DMS153 (cell line): ENCODE measurements at regions not wholly inside any gene's neighbourhood (a gene's known extent, or its start where the extent isn't known, plus 50 kb on each side); places are given as distances from the start of the nearest gene placed in this dataset.

Experiments used
- DNase-seq: peaks from one replicate; lab custom pipeline; 2025; lab: John Stamatoyannopoulos, UW

GRCh38 chr5:20555034-20555433 lies 567.0 kb upstream of the CDH18 start:
- DNase-seq, result no peak

DNA sequence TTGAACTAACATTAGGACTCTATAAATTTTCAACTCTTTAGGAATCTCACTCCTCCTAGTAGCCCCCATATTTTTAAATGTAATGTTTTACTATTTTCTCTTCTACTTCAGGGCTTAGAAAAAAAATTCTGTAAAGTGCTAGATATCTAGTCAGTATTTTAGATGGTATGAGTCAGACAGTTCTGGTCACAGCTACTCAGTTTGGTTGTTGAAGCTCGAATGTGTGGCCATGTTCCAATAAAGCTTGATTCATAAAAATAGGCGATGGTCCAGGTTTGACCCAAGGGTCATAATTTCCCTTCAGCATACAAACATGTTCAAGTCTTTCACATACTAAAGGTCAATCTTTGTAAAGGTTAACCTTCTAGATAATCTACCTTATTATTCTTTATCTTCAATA lies 566.0 kb upstream of the CDH18 start:
- DNase-seq, result no peak

DNA sequence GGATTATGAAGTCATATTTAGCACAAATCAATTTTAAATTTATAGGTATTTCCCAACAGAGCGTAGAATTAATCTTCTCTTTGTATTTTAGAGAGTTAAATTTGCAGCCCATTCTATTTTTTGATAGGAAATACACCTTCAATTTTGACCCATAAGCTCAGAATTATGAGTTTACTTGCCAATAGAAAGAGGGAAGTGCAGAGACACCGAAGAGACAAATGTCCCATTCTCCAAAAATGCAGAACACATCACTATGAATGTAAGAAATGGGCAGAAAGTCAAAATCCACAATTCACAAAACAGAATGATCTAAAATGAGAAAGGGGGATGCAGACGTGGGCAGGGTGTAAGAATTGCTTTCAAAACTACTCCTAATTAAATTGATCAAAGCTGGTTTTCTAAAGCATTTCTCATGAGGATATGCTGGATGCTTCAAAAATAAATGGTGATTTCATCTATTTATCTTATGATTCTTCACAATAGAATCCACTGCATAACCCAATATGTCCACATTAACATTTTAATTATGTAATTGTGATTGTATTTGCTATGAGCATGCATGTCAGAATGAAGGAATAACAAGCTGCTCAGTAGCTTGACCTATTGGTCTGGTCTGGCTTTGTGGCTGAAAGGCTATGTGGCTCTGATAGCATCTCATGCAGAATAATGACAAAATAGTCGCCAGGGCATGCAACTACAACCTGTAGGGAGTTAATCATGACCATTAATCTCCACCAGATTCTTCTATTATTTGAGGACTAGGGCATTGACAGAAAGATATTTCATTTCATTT lies 550.1 kb upstream of the CDH18 start:
- no peak for DNase-seq

- DNase-seq, result no peak
Observed at GRCh38 chr5:20536813-20537212, 548.8 kb upstream of the CDH18 start.

- no peak for DNase-seq
Observed at GRCh38 chr5:20536341-20536740, 548.3 kb upstream of the CDH18 start.

DNA sequence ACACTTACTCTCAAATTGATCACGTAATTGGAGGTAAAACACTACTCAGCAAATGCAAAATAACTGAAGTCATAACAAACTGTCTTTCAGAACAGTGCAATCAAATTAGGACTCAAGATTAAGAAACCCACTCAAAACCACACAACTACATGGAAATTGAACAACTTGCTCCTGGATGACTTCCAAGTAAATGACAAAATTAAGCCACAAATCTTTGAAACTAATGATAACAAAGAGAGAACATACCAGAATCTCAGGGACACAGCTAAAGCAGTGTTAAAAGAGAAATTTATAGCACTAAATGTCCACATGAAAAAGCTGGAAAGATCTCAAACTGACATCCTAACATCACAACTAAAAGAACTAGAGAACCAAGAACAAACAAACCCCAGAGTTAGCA lies 540.5 kb upstream of the CDH18 start:
- DNase-seq, result no peak

DNA sequence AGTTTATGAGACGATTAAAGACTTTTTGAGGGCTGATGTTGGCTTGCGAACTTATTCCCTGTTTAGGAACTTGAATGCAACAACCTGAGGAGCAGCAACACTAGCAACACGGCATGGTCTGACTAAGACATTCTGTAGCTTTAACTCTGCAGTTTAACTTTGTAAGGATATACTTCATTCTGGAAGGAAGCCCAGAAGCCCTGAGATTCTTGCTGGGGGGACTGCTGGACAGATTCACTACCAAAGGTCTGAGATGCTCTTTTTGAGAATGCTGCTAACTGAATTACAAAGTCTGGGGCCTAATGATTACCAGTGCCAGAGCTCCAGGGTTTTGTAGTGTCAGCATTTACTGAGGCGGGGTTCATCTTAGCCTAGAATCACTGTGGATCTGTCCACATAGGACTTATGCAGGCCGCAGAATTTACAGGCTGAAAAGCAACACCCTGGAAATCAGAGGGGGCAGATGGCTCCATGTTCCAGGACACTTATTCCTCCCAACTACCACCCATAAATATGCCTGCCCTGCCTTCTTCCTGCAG lies 537.1 kb upstream of the CDH18 start:
- no peak for DNase-seq

DNA sequence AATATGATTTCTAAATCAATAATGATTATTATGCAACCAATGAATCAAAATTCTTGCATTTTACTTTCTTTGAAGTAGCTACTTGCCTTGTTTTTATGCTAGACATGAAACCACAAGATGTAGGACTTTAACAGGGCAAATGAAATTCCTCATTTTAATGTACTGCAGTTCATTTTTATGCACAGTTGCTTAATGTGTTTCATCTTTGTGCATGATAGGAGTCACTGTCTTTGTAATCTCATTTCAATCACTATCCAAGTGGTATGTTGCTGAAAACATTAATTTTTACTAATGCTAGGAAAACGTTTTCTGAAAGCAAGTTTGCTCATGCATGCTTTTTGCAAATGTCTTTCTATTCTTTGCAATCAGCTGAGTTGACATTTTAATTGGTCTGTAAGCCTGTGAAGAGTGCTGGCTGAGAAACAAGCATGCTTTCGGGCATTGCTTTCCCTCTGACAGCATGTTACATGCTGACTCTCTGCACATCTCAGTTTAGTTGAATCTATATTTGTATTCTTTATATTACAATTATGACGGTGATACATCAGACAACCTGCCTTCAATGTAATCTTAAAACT lies 535.0 kb upstream of the CDH18 start:
- no peak for DNase-seq

DNA sequence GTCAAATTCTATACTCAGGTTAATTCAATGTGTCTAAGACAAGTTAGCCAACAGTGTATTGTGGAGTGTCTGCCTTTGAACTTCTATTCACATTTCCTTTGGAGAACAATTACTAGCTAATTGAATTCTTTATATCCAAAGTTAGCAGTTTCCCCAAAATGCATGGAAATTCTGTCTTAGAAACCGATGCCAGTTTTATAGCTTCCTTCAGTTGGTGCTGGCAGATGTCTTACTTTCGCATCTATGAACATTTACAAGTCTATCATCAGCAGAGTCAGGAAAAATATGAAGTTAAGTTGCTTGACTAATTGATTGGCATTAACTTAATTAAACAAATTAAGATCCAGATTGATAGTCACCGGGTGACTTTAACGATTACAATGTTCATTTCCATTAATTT lies 527.6 kb upstream of the CDH18 start:
- no peak for DNase-seq

GRCh38 chr5:20514145-20514544 lies 526.1 kb upstream of the CDH18 start:
- no peak for DNase-seq

GRCh38 chr5:20500546-20500945 lies 512.5 kb upstream of the CDH18 start:
- DNase-seq, result no peak

DNA sequence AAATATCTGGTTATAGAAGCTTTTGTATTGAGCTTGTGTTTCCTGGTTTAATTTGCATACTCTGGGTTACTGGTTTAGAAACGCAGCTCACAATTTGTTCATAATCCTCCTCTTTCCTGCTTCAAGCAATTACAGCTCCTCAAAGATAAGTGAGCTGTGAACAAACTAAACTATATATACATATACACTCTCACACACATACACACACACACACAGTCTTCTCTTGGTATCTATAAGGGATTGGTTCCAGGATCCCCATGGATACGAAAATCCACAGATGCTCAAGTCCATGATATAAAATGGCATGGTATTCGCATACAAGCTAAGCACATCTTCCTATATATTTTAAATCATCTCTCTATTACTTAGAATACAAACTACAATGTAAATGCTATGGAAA lies 510.9 kb upstream of the CDH18 start:
- no peak for DNase-seq

DNA sequence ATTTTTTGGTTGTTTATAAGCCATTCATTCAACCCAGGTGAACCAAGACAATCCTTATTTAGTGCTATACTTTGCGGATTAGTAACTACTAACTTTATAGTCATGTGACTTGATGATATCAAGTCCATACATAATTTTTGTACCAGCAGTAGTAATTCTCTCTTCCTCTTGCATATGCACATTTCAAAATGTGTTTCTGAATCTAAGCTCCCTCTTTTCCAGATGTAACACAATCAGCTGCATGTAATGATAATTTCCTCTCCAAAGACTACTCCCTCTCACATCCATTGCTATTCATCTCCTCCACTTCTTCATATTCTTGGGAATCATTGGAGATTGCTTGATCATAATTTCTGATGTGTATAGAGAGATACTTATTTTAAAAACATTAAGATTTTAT lies 510.1 kb upstream of the CDH18 start:
- DNase-seq, result no peak

- DNase-seq, result no peak
Observed at GRCh38 chr5:20497356-20497755, 509.4 kb upstream of the CDH18 start.

DNA sequence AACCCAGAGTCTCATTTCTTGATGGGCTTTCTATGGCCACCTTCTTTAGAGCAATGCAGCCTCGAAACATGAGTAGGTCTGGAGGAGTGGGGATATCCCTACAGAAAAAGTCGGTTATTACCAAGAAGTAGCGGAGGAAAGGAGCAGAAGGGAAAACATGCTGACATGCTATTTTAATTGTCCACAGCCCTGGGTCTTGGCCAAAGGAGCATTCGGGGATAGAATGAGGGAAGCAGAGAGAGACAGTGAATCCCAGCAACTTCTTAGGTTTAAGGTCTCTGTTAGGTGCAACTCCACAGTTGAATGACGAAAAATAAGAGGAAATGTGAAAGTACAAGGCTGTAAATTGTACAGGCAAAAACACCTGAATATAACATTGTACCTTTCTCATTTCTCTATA lies 506.7 kb upstream of the CDH18 start:
- DNase-seq, result no peak

DNA sequence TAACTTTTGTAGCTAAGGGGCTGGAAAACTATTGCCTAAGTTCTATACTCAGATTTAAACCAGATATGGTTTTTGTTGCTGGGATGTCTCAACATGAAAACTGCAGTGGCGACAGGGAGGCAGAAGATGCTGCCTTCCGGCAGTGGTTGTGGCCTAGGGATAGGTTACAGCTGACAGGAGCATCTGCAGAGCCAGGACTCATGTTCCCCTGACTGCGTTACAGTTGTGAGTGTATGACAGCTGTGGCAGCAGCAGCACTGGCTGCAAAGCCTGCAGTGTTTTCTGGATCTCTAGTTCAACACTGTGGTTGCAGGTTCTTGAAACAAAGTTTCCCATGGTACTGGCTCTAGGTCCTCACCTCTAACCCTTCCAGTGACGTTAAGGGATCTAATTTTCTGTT lies 498.8 kb upstream of the CDH18 start:
- DNase-seq, result no peak

GRCh38 chr5:20476016-20476415 lies 488.0 kb upstream of the CDH18 start:
- DNase-seq, result no peak

DNA sequence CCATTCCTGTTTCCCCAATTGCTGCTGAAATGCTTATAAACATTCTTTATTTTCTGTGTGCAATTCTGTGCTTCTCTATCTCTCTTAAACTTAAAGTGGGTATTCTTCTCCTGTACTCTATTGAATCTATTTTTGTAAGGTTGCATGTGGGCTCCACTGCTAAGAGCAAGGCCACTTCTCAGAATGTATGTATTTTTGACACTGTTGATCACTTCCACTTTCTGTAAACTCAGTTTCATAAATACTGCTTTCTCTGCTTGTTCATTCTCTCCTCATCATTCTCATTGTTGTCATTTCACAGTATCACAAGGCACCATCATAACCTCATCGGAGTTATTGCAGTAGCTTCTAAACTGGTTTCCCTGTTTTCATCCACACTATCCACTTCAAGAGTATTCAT lies 483.0 kb upstream of the CDH18 start:
- DNase-seq, result no peak

GRCh38 chr5:20469792-20470191 lies 481.8 kb upstream of the CDH18 start:
- no peak for DNase-seq

DNA sequence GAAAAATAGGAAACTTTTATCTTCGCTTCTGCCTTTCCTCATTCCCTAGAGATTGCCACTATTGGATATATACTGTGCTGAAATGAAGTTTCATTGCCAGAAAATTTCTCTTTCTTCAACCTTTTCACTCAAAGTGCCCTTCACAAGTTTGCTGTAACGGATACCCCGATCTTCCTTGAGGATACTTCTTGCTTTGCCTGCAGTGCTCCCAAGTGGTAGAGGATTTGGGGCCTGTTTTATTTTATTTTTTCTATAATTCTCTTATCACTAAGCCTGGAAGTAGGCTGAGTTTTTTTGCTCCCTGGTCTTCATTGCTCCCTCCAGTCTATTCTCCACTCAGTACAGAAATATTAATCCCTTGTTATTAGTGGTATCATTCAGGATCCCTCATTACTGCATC lies 481.4 kb upstream of the CDH18 start:
- DNase-seq, result no peak

- DNase-seq, result no peak
Observed at GRCh38 chr5:20466512-20466911, 478.5 kb upstream of the CDH18 start.

DNA sequence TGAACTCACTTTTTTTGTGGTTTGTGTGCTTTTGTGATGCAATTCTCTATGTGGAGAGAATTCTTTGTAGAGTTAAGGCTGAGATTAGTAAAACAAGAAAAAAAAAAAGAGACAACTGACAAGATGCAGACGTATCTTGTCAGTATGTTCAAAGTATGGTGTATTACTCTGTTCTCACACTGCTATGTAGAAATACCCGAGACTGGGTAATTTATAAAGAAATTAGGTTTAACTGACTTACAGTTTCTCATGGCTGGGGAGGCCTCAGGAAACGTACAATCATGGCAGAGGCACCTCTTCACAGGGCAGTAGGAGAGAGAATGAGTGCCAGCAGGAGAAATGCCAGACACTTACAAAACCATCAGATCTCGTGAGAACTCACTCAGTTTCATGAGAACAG lies 475.2 kb upstream of the CDH18 start:
- no peak for DNase-seq

GRCh38 chr5:20446121-20446520 lies 458.1 kb upstream of the CDH18 start:
- no peak for DNase-seq

- DNase-seq, result no peak
Observed at GRCh38 chr5:20445326-20445860, 457.4 kb upstream of the CDH18 start.
